Neural crest cell (in vitro differentiated cells): ENCODE measurements at regions not wholly inside any gene's neighbourhood (a gene's known extent, or its start where the extent isn't known, plus 50 kb on each side); places are given as distances from the start of the nearest gene placed in this dataset.

Experiments used
- DNase-seq: peaks from one replicate; pipeline ENCODE4 v3.0.0; 2021; ENCODE audit warnings: low read depth, mixed read lengths, low spot score
- H3K27ac Mint-ChIP-seq: one replicate; pipeline ENCODE4 v1.8.0; 2021; ENCODE audit warnings: mild to moderate bottlenecking, mixed read lengths; ENCODE audit not compliant: unreplicated experiment
- H3K27me3 Mint-ChIP-seq: 2 replicates; pipeline ENCODE4 v1.8.0; 2021; ENCODE audit warnings: low read depth, mild to moderate bottlenecking, mixed read lengths
- H3K36me3 Mint-ChIP-seq: 2 replicates; pipeline ENCODE4 v1.8.0; 2021; ENCODE audit warnings: low read depth, mild to moderate bottlenecking, mixed read lengths
- H3K4me1 Mint-ChIP-seq: 2 replicates; pipeline ENCODE4 v1.8.0; 2021; ENCODE audit warnings: mixed read lengths
- H3K4me3 Mint-ChIP-seq: one replicate; pipeline ENCODE4 v1.8.0; 2021; ENCODE audit warnings: mild to moderate bottlenecking, mixed read lengths
- H3K9me3 Mint-ChIP-seq: 2 replicates; pipeline ENCODE4 v1.8.0; 2021; ENCODE audit warnings: mixed read lengths
- TF ChIP-seq, protein P1 (sequence below): fragments of 200-600 bp; sonication (generic); conservative IDR thresholded peaks from 2 replicates; pipeline ENCODE4 v1.5.0; 2021; ENCODE audit warnings: antibody characterized with exemption, mild to moderate bottlenecking

DNA sequence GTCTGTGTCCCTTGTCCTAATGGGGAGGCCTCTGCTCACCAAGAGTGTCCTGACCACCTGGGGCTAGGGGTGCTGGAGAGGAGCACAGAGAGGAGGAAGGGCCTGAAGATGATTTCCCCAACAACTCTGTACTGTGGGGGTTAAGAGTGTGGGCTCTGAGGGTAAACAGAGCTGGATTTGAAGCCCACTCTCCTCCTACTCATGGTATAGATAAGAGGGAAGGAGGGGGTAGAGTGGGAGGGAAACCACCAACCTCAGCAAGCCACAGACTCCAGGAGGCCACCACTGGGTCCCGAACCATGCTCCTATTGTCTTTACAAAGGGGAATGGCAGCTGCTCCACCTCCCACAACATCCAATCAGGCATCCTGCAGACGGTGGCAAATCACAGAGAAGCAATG is 103.6 kb upstream of the RNU6-1 start:
- H3K27me3 Mint-ChIP-seq: no peaks in the 10 kb centered on the region
- no peak overlapping the region for H3K4me3 Mint-ChIP-seq
- H3K9me3 Mint-ChIP-seq: peaks cover 12% of the 10 kb centered on the region
- no peak for DNase-seq
- TF ChIP-seq, protein P1, sequence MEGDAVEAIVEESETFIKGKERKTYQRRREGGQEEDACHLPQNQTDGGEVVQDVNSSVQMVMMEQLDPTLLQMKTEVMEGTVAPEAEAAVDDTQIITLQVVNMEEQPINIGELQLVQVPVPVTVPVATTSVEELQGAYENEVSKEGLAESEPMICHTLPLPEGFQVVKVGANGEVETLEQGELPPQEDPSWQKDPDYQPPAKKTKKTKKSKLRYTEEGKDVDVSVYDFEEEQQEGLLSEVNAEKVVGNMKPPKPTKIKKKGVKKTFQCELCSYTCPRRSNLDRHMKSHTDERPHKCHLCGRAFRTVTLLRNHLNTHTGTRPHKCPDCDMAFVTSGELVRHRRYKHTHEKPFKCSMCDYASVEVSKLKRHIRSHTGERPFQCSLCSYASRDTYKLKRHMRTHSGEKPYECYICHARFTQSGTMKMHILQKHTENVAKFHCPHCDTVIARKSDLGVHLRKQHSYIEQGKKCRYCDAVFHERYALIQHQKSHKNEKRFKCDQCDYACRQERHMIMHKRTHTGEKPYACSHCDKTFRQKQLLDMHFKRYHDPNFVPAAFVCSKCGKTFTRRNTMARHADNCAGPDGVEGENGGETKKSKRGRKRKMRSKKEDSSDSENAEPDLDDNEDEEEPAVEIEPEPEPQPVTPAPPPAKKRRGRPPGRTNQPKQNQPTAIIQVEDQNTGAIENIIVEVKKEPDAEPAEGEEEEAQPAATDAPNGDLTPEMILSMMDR: no peak
- no peaks in the 10 kb centered on the region for H3K36me3 Mint-ChIP-seq
- peaks cover 35% of the 10 kb centered on the region for H3K4me1 Mint-ChIP-seq
- H3K27ac Mint-ChIP-seq: no peak overlapping the region

- peaks cover 35% of the 10 kb centered on the region for H3K4me1 Mint-ChIP-seq
- no peak overlapping the region for H3K27ac Mint-ChIP-seq
- H3K4me3 Mint-ChIP-seq: no peak overlapping the region
- DNase-seq: no peak
- no peaks in the 10 kb centered on the region for H3K36me3 Mint-ChIP-seq
- H3K9me3 Mint-ChIP-seq: peaks cover 12% of the 10 kb centered on the region
- H3K27me3 Mint-ChIP-seq: no peaks in the 10 kb centered on the region
- TF ChIP-seq, protein P1: no peak
Measured at GRCh38 chr15:67944010-67944641, 104.3 kb upstream of the RNU6-1 start.

DNA sequence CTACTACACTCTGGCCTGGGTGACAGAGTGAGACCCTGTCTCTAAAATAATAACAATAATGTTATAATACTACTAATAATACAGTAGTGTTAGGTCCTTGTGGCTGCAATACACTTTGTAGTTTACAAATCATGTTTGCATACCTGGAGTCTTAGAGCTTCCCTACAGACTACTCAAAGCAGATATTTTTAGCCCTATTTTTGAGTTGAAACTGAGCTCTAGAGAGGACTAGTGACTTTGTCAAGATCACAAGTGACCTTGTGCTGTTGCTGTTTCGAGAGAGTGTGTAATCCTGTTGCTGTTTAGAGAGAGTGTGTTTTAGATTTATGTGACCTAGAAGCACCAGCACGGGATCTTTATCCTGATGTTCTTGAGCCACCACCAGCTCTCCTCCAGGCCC is 105.3 kb upstream of the RNU6-1 start:
- DNase-seq: no peak
- Mint-ChIP-seq H3K36me3 (no peaks in the 10 kb centered on the region), H3K4me3 (no peak overlapping the region), H3K27me3 (no peaks in the 10 kb centered on the region), H3K27ac (no peak overlapping the region), H3K4me1 (peaks cover 35% of the 10 kb centered on the region), H3K9me3 (peaks cover 11% of the 10 kb centered on the region)
- TF ChIP-seq, protein P1: no peak

GRCh38 chr15:67945951-67946700 is 106.3 kb upstream of the RNU6-1 start:
- Mint-ChIP-seq H3K9me3 (peaks cover 7% of the 10 kb centered on the region), H3K27me3 (no peaks in the 10 kb centered on the region), H3K4me3 (peak overlapping the region; percentile 44), H3K36me3 (no peaks in the 10 kb centered on the region), H3K4me1 (peaks cover 35% of the 10 kb centered on the region), H3K27ac (peak overlapping the region; percentile 99)
- TF ChIP-seq, protein P1: no peak
- peak; percentile 55 for DNase-seq

DNA sequence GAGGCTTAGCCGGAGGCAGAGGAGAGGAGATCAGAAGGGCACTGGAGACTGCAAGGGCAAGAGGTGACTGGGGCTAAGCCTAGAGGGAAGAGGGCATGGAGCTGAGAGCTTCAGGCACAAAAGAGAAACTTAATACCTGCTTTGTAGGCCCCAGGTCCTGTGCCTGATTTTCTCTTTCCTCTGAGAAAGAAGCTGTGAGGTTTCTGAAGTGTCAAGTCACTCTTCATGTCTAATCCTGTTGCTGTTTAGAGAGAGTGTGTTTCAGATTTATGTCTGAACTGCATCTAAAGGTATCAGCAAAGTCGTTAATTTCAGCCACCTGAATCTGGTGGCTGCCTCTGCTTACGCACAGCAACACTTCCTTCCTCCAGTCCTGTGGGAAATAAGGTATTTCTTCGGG is 106.9 kb upstream of the RNU6-1 start:
- no peaks in the 10 kb centered on the region for H3K36me3 Mint-ChIP-seq
- H3K4me3 Mint-ChIP-seq: peak overlapping the region; percentile 44
- TF ChIP-seq, protein P1: no peak
- peaks cover 4% of the 10 kb centered on the region for H3K9me3 Mint-ChIP-seq
- H3K27me3 Mint-ChIP-seq: no peaks in the 10 kb centered on the region
- peaks cover 35% of the 10 kb centered on the region for H3K4me1 Mint-ChIP-seq
- DNase-seq: no peak
- peak overlapping the region; percentile 99 for H3K27ac Mint-ChIP-seq
